GM12872 (cell line): ENCODE measurements at regions not wholly inside any gene's neighbourhood (a gene's known extent, or its start where the extent isn't known, plus 50 kb on each side); places are given as distances from the start of the nearest gene placed in this dataset.

Source experiments
- CTCF ChIP-seq: IDR thresholded peaks from 3 replicates; pipeline ENCODE4 v1.5.1; 2011; ENCODE audit warnings: low read depth, mild to moderate bottlenecking, low read length, moderate library complexity; ENCODE audit not compliant: insufficient read depth

GRCh38 chr4:106718548-106718947 is 317.6 kb downstream of the DKK2 start:
- TF ChIP-seq CTCF, result no peak

GRCh38 chr4:106717091-106717490 is 319.0 kb downstream of the DKK2 start:
- TF ChIP-seq CTCF, result no peak

- TF ChIP-seq CTCF, result no peak
These were observed 320.3 kb downstream of the DKK2 start for GRCh38 chr4:106715825-106716224.

- no peak for TF ChIP-seq CTCF
These were observed 327.7 kb downstream of the DKK2 start for GRCh38 chr4:106708464-106708816.

- no peak for TF ChIP-seq CTCF
These were observed 328.2 kb downstream of the DKK2 start for GRCh38 chr4:106707776-106708463.

- no peak for TF ChIP-seq CTCF
These were observed 331.8 kb downstream of the DKK2 start for GRCh38 chr4:106704253-106704870.

GRCh38 chr4:106700321-106700720 is 331.7 kb upstream of the GIMD1 start:
- no peak for TF ChIP-seq CTCF
